Lower leg skin (tissue), 3 donors: ENCODE measurements at regions not wholly inside any gene's neighbourhood (a gene's known extent, or its start where the extent isn't known, plus 50 kb on each side); places are given as distances from the start of the nearest gene placed in this dataset.

Experiments used
- POLR2A ChIP-seq, 2 donors: fragments of 450-650 bp; IDR thresholded peaks; one replicate each; pipeline ENCODE4 v1.6.1; 2016 to 2017; ENCODE audit warnings: antibody characterized with exemption in 2 of 2, mild to moderate bottlenecking in 1 of 2, moderate library complexity in 1 of 2
- TF ChIP-seq, protein P1 (sequence below), 3 donors: fragments of 450-650 bp; IDR thresholded peaks; one replicate each; pipeline ENCODE4 v1.5.1; 2016; ENCODE audit warnings: antibody characterized with exemption in 3 of 3, mild to moderate bottlenecking in 3 of 3, moderate library complexity in 2 of 3

DNA sequence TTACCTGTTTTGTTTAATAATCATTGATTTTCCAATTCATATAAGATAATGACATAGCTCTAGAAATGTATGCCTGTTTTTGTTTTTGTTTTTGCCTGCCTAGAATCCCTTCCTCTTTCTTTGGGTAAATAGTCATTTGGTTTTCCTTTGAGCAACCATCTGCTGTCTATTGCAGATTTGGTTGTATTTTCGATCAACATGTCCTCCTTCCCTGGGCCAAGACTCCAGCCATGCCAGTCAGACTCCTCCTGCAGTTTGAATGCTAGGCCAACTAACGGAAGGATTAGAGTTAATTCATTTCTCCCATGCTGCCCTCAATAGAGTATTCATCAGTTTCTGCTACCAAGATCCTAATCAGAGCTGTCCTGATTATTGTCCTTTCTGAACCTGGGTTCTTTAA is 67.1 kb downstream of the MAIP1 start:
- TF ChIP-seq, protein P1, sequence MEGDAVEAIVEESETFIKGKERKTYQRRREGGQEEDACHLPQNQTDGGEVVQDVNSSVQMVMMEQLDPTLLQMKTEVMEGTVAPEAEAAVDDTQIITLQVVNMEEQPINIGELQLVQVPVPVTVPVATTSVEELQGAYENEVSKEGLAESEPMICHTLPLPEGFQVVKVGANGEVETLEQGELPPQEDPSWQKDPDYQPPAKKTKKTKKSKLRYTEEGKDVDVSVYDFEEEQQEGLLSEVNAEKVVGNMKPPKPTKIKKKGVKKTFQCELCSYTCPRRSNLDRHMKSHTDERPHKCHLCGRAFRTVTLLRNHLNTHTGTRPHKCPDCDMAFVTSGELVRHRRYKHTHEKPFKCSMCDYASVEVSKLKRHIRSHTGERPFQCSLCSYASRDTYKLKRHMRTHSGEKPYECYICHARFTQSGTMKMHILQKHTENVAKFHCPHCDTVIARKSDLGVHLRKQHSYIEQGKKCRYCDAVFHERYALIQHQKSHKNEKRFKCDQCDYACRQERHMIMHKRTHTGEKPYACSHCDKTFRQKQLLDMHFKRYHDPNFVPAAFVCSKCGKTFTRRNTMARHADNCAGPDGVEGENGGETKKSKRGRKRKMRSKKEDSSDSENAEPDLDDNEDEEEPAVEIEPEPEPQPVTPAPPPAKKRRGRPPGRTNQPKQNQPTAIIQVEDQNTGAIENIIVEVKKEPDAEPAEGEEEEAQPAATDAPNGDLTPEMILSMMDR (IDR thresholded peaks at IDR 0.05): no peak
- no peak for TF ChIP-seq POLR2A (IDR thresholded peaks at IDR 0.05)
